RPMI8226 (cell line): ENCODE measurements at regions not wholly inside any gene's neighbourhood (a gene's known extent, or its start where the extent isn't known, plus 50 kb on each side); places are given as distances from the start of the nearest gene placed in this dataset.
A peak's percentile ranks its signal among the peaks of the same experiment; 100 is the strongest.

Experiments used
- DNase-seq: peaks from one replicate; pipeline ENCODE4 v3.0.0-alpha.2; 2015

GRCh38 chr7:45457591-45457990, 116.6 kb upstream of the ADCY1 start:
- peak; percentile 92 for DNase-seq

- DNase-seq: no peak
These were observed 114.7 kb upstream of the ADCY1 start for GRCh38 chr7:45459476-45459875.

GRCh38 chr7:45460379-45460778, 113.8 kb upstream of the ADCY1 start:
- no peak for DNase-seq

GRCh38 chr7:45461026-45461425, 113.1 kb upstream of the ADCY1 start:
- no peak for DNase-seq

GRCh38 chr7:45469103-45469502, 105.1 kb upstream of the ADCY1 start:
- DNase-seq: no peak

- DNase-seq: no peak
These were observed 104.1 kb upstream of the ADCY1 start for GRCh38 chr7:45470031-45470430.

GRCh38 chr7:45479781-45480180, 94.4 kb upstream of the ADCY1 start:
- no peak for DNase-seq

GRCh38 chr7:45482451-45482850, 91.7 kb upstream of the ADCY1 start:
- no peak for DNase-seq

- no peak for DNase-seq
These were observed 90.1 kb upstream of the ADCY1 start for GRCh38 chr7:45484094-45484493.

GRCh38 chr7:45486575-45486974, 87.6 kb upstream of the ADCY1 start:
- DNase-seq: no peak

GRCh38 chr7:45494885-45495284, 79.3 kb upstream of the ADCY1 start:
- DNase-seq: no peak

- DNase-seq: no peak
These were observed 78.5 kb upstream of the ADCY1 start for GRCh38 chr7:45495618-45496017.

- no peak for DNase-seq
These were observed 73.9 kb upstream of the ADCY1 start for GRCh38 chr7:45500257-45500656.

GRCh38 chr7:45501791-45502190, 72.4 kb upstream of the ADCY1 start:
- no peak for DNase-seq

GRCh38 chr7:45506059-45506458, 68.1 kb upstream of the ADCY1 start:
- DNase-seq: no peak

- DNase-seq: no peak
These were observed 64.9 kb upstream of the ADCY1 start for GRCh38 chr7:45509222-45509621.

GRCh38 chr7:45511721-45512597, 62.2 kb upstream of the ADCY1 start:
- no peak for DNase-seq

- no peak for DNase-seq
These were observed 59.2 kb upstream of the ADCY1 start for GRCh38 chr7:45514944-45515343.

- DNase-seq: no peak
These were observed 58.8 kb upstream of the ADCY1 start for GRCh38 chr7:45515346-45515745.
